GM18907 (cell line): ENCODE measurements at regions not wholly inside any gene's neighbourhood (a gene's known extent, or its start where the extent isn't known, plus 50 kb on each side); places are given as distances from the start of the nearest gene placed in this dataset.

Experiments
- ATAC-seq: cut with Tn5 transposase; IDR thresholded peaks from one replicate; pipeline ENCODE4 v1.9.1; 2021; ENCODE audit warnings: mild to moderate bottlenecking, moderate library complexity; ENCODE audit not compliant: unreplicated experiment

DNA sequence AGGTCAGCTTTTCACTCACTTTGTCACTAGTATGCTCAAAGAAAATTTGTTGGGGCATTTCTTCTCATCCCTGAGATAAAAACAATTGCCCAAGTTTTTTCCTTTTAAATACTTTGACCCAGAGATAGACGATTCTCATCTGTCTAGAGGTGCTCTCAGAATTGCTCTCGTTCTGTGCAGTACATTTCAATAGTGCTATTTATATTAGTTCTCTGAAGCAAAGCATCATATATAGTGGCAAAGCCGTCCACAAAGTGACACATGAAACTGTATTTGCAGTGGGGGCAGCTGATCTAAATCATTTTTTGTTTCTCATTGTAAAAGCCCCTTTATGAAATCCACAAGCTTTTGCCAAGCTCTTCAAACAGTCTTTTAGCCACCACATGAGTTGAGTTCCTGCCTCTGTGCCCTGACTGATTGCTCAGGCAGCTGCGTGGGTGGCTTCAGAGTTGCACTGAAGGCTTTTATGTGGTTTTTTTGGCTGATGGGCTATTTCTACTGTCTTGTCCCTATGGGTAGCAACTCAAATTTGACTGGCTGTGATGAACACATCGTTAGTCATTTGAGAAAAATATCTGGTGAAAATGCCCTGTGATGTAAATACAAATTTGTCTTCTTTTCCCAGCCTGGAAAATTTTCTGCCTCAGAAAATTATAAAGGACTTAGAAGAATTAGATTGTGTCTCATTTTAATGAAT is 119.1 kb upstream of the OTUD4 start:
- ATAC-seq: peak; percentile 97

DNA sequence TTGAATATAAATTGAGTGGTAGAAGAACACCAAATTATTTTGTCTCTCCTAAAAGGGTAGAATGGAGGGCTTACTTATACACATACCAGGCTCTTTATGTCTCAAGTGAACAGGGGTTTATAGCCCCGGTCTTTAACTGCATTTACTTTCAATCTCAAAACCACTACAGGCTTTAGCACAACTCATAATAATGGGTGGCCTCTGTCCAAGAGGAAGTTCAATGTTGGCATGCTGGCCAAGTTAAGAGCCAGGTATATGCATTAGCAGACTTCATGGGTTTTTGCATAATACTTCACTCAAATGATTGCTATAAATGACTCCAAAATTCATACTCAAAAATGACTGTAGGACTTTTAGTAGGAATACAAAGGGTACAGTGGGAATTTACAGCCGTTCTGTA is 118.5 kb upstream of the OTUD4 start:
- peak; percentile 33 for ATAC-seq

DNA sequence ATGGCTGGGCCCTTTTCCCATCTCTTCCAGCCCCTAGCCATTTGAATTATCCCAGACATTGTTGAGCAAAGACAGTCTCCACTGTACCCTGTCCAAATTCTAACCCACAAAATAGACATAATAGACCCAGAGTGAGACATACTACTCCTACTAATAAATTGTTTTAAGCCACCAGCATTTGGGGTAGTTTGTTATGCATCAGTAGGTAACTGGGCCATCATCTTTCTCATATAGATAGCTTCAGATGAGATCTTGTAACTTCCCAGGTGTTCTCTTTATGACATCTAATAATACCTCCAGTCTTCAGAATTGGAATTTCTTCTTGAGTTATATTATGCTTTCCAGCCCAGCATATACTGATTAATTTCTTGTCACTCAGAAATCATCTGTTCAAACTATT is 117.2 kb upstream of the OTUD4 start:
- ATAC-seq: no peak

- no peak for ATAC-seq
Measured at GRCh38 chr4:145295547-145295946, 115.2 kb upstream of the OTUD4 start.

GRCh38 chr4:145295122-145295521 is 114.7 kb upstream of the OTUD4 start:
- no peak for ATAC-seq

DNA sequence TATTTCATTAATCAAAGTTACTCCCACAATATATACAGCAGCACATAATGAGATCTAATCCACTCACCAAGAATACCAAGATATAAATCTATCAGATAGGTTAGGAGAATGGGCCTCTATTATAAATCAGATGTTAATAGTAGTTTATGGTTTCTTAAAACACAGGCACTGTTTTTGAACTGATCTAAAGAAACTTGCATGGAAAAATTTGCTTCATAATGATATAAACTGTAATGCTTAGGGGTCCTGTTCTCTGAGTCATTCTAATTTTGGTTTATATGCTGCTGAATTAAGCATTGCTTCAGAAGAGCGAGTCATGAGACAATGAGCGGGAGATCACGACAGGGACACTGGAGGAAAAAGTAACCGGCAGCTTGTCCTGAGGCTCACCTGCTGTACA is 113.3 kb upstream of the OTUD4 start:
- ATAC-seq: no peak

- no peak for ATAC-seq
Measured at GRCh38 chr4:145290955-145291354, 110.6 kb upstream of the OTUD4 start.

GRCh38 chr4:145289403-145290076 is 109.2 kb upstream of the OTUD4 start:
- no peak for ATAC-seq

DNA sequence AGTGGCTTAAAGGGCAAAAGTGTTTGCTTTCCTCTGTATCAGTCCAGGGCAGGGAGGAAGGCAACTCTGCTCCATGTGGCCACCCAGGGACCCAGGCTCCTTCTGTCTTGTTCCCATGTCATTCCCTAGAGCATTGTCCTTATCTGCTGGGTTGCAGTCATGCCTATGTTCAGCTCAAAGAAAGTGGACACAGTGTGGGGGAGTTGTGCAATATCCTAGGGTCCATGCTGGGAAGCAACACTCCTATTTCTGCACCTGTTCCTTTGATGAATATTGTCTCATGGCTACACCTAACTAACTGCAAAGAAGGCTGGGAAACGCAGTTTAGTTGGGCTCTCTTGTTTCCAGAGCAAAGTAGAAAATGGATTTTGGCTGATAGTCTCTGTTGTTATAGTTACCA is 107.0 kb upstream of the OTUD4 start:
- ATAC-seq: no peak

DNA sequence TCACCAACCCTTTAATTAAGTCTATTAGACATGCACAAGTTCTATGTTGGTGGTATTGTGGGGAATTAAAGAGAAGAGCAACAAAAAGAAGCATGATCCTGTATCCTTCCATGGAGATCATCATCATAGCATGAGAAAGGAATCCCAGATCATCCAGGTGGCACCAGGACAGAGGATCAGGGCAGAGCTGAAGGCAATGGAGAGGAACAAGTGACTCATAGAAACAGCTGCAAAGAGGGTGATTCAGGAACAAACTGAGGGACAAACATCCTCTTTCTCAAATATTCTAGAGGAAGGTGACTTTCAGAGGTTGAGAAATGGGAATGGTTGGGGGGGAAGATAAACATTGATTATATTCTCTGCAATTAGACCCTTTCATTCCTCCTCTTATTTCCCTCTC is 105.5 kb upstream of the OTUD4 start:
- no peak for ATAC-seq

DNA sequence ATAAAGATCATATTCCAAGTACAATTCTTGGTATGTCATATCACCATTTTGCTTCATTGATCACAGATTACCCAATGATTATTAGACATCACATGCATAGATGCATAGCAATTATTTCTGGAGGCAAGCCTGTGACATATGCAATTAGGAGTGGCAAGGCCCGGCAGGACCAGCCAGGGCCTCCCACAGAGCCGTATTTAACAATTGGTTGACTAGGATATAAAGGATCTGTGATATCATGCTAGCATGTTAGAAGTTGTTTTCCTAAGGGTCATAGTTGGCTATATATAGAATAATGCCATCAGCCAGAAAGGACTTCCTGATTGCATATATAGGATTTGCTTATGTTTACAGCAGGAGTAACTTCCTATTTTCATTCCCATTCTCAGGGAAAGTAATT is 103.5 kb upstream of the OTUD4 start:
- no peak for ATAC-seq

GRCh38 chr4:145281951-145282350 is 101.6 kb upstream of the OTUD4 start:
- ATAC-seq: no peak

- ATAC-seq: no peak
Measured at GRCh38 chr4:145281224-145281623, 100.8 kb upstream of the OTUD4 start.

DNA sequence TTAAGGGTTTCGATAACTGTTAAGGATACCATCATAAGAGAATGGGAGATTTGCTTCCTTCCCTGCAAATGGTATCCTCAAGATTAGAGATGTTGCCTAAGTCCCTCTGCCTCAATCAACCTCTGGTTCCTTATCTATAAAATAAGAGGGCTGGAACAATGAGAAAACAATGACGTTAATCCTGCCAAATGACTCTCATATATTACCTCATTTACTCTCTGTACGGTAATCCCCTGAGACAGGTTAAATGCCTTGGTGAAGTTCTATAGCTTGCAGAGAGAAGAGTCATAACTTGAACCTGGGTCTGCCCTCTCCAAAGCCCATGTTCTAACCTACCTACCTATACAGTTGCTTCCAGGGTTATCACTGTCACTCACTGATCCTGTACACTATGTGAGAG is 100.2 kb upstream of the OTUD4 start:
- ATAC-seq: no peak

- no peak for ATAC-seq
Measured at GRCh38 chr4:145279122-145279960, 99.0 kb upstream of the OTUD4 start.

GRCh38 chr4:145278341-145279121 is 98.1 kb upstream of the OTUD4 start:
- no peak for ATAC-seq

GRCh38 chr4:145277011-145277410 is 96.6 kb upstream of the OTUD4 start:
- no peak for ATAC-seq

GRCh38 chr4:145276050-145276449 is 95.7 kb upstream of the OTUD4 start:
- ATAC-seq: no peak

DNA sequence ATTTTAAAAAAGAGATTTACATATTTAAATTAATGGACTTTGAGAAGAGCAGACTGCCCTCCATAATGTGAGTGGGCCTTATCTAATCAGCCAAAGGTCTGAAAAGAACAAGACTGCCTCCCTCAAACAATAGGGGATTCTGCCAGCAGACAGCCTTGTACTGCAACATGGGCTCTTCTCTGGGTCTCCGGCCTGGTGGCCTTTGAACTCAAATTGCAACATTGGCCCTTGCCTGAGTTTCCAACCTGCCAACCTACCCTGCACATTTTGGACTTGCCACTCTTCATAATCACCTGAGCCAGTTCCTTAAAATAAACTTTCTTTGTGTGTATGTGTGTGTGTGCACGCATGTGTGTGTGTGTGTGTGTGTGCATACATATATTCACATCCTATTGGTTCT is 90.8 kb upstream of the OTUD4 start:
- no peak for ATAC-seq

- no peak for ATAC-seq
Measured at GRCh38 chr4:145266881-145267280, 86.5 kb upstream of the OTUD4 start.

DNA sequence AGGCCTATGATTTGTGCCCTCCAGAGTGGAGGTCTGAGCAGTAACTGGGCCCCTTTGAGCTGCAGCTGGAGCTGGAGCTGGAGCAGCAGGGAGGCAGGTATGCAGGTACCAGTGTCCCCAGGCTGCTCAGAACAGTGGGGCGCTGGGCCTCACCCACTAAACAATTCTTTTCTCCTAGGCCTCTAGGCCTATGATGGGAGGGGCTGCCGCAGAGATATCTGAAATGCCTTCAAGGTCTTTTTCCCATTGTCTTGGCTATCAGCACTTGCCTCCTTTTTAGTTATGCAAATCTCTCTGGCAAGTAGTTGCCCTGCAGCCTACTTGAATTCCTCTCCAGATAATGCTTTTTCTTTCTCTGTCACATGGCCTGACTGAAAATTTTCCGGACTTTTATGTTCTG is 79.7 kb upstream of the OTUD4 start:
- ATAC-seq: no peak
